A673 (cell line): ENCODE measurements at regions not wholly inside any gene's neighbourhood (a gene's known extent, or its start where the extent isn't known, plus 50 kb on each side); places are given as distances from the start of the nearest gene placed in this dataset.

ENCODE experiments used
- EZH2 ChIP-seq: fragments of 200-600 bp; sonication (generic); IDR thresholded peaks from 2 replicates; pipeline ENCODE4 v1.6.1; 2017; ENCODE audit warnings: borderline replicate concordance, low read depth, mild to moderate bottlenecking, mixed read lengths, antibody characterized with exemption, low read length; ENCODE audit not compliant: poor library complexity, severe bottlenecking
- TF ChIP-seq, protein P1 (sequence below): fragments of 300-800, 200-600 bp; sonication (generic); conservative IDR thresholded peaks from 2 replicates; pipeline ENCODE4 v1.5.1; 2017; ENCODE audit warnings: low read depth, mild to moderate bottlenecking, antibody characterized with exemption, low read length, moderate library complexity, mixed read lengths

DNA sequence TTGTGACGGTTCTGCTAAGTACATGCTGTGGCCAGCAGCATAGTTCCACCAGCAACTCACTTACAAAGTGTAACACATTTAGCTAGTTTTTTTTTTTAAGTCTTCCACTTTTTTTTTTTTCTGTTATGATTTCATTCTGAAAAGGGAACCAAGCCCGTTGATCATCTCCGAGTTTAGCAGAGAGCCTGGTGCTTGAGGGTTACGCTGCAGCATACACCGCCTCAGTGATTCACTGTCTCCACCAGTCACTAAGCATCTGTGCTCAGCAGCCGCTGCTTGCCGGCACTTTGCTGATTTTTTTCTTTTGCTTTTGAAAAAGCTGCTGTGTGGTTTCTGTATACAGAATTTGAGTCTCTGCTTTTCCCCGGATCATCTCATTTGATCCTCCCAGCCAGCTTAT, 194.5 kb upstream of the CDH13 start:
- TF ChIP-seq, protein P1, sequence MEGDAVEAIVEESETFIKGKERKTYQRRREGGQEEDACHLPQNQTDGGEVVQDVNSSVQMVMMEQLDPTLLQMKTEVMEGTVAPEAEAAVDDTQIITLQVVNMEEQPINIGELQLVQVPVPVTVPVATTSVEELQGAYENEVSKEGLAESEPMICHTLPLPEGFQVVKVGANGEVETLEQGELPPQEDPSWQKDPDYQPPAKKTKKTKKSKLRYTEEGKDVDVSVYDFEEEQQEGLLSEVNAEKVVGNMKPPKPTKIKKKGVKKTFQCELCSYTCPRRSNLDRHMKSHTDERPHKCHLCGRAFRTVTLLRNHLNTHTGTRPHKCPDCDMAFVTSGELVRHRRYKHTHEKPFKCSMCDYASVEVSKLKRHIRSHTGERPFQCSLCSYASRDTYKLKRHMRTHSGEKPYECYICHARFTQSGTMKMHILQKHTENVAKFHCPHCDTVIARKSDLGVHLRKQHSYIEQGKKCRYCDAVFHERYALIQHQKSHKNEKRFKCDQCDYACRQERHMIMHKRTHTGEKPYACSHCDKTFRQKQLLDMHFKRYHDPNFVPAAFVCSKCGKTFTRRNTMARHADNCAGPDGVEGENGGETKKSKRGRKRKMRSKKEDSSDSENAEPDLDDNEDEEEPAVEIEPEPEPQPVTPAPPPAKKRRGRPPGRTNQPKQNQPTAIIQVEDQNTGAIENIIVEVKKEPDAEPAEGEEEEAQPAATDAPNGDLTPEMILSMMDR, result no peak
- no peak for TF ChIP-seq EZH2
